ENCODE measurements at regions not wholly inside any gene's neighbourhood (a gene's known extent, or its start where the extent isn't known, plus 50 kb on each side); places are given as distances from the start of the nearest gene placed in this dataset.

- Mint-ChIP-seq H3K27me3 (peaks cover 2% of the 10 kb centered on the region), H3K27ac (no peak overlapping the region), H3K4me1 (no peaks in the 10 kb centered on the region), H3K4me3 (no peak overlapping the region), H3K36me3 (no peaks in the 10 kb centered on the region), H3K9me3 (peaks cover 2% of the 10 kb centered on the region)
- no peak for ATAC-seq (ENCODE audit: low read depth)
- no peak for DNase-seq (ENCODE audit: low spot score in 2 of 2)
Observed at GRCh38 chr9:73219985-73220626, 68.4 kb downstream of the ANXA1 start.

DNA sequence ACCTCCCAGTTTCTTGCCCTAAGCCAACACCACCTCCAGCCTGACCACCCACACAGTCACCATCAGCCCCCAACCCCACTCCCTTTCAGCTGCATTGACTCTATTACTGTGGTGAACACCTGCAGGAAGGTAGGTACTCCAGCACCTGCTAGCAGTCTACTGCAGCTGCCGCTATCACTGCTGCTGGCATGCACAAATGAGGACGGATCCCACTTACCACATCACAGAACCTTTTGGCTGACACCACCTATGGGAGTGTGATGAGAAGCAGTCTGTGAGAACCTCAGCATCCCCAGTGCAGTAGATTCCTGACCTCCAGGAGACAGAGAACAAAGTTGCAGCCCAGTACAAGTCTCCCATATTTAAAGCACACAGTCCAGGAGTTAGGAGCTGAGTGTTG, 71.9 kb downstream of the ANXA1 start:
- Mint-ChIP-seq H3K4me3 (no peak overlapping the region), H3K27me3 (peaks cover 2% of the 10 kb centered on the region), H3K27ac (no peak overlapping the region), H3K9me3 (peaks cover 2% of the 10 kb centered on the region), H3K4me1 (no peaks in the 10 kb centered on the region), H3K36me3 (no peaks in the 10 kb centered on the region)
- ATAC-seq (ENCODE audit: low read depth) (no peak), DNase-seq (ENCODE audit: low spot score in 2 of 2) (no peak)

GRCh38 chr9:73229543-73229942, 77.9 kb downstream of the ANXA1 start:
- Mint-ChIP-seq H3K36me3 (no peaks in the 10 kb centered on the region), H3K4me3 (no peak overlapping the region), H3K4me1 (no peaks in the 10 kb centered on the region), H3K27me3 (no peaks in the 10 kb centered on the region), H3K27ac (no peak overlapping the region), H3K9me3 (no peaks in the 10 kb centered on the region)
- DNase-seq (ENCODE audit: low spot score in 2 of 2) (no peak), ATAC-seq (ENCODE audit: low read depth) (no peak)

- DNase-seq (ENCODE audit: low spot score in 2 of 2) = no peak
- H3K27me3 Mint-ChIP-seq = no peaks in the 10 kb centered on the region
- H3K36me3 Mint-ChIP-seq = no peaks in the 10 kb centered on the region
- no peak overlapping the region for H3K4me3 Mint-ChIP-seq
- ATAC-seq (ENCODE audit: low read depth) = no peak
- no peaks in the 10 kb centered on the region for H3K9me3 Mint-ChIP-seq
- H3K27ac Mint-ChIP-seq = no peak overlapping the region
- H3K4me1 Mint-ChIP-seq = no peaks in the 10 kb centered on the region
Observed at GRCh38 chr9:73230251-73230650, 78.6 kb downstream of the ANXA1 start.

DNA sequence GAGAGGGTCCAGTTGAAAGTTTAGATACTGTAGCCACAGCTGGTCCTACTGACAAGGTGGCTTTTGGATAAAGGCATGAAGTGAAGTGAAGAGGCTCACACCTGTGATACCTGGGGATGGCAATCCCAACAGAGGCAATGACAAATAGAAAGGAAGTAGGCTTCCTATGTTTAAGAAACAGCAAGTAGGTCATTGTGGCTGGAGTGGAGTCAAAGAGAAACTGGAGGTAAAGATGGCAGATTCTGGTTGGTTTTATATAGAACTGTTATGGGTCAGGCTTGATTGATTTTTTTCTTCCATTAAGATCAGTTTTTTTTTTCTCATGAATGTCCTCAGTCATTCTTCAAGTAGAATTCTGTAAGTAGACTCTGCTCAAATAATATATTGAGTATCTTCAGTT, 79.5 kb downstream of the ANXA1 start:
- DNase-seq (ENCODE audit: low spot score in 2 of 2) = no peak
- H3K27me3 Mint-ChIP-seq = no peaks in the 10 kb centered on the region
- no peak overlapping the region for H3K27ac Mint-ChIP-seq
- H3K9me3 Mint-ChIP-seq = no peaks in the 10 kb centered on the region
- ATAC-seq (ENCODE audit: low read depth) = no peak
- no peaks in the 10 kb centered on the region for H3K4me1 Mint-ChIP-seq
- no peak overlapping the region for H3K4me3 Mint-ChIP-seq
- H3K36me3 Mint-ChIP-seq = no peaks in the 10 kb centered on the region

GRCh38 chr9:73233359-73234007, 81.8 kb downstream of the ANXA1 start:
- Mint-ChIP-seq H3K27ac (no peak overlapping the region), H3K9me3 (no peaks in the 10 kb centered on the region), H3K36me3 (no peaks in the 10 kb centered on the region), H3K4me3 (no peak overlapping the region), H3K27me3 (no peaks in the 10 kb centered on the region), H3K4me1 (no peaks in the 10 kb centered on the region)
- no peak for ATAC-seq (ENCODE audit: low read depth)
- DNase-seq (ENCODE audit: low spot score in 2 of 2) = no peak

- no peak overlapping the region for H3K4me3 Mint-ChIP-seq
- H3K4me1 Mint-ChIP-seq = no peaks in the 10 kb centered on the region
- H3K27me3 Mint-ChIP-seq = no peaks in the 10 kb centered on the region
- no peaks in the 10 kb centered on the region for H3K36me3 Mint-ChIP-seq
- ATAC-seq (ENCODE audit: low read depth) (no peak), DNase-seq (ENCODE audit: low spot score in 2 of 2) (no peak)
- no peak overlapping the region for H3K27ac Mint-ChIP-seq
- H3K9me3 Mint-ChIP-seq = no peaks in the 10 kb centered on the region
Observed at GRCh38 chr9:73234008-73234360, 82.3 kb downstream of the ANXA1 start.

- H3K4me1 Mint-ChIP-seq = no peaks in the 10 kb centered on the region
- no peak overlapping the region for H3K4me3 Mint-ChIP-seq
- no peaks in the 10 kb centered on the region for H3K9me3 Mint-ChIP-seq
- no peaks in the 10 kb centered on the region for H3K36me3 Mint-ChIP-seq
- DNase-seq (ENCODE audit: low spot score in 2 of 2) (no peak), ATAC-seq (ENCODE audit: low read depth) (no peak)
- H3K27ac Mint-ChIP-seq = no peak overlapping the region
- no peaks in the 10 kb centered on the region for H3K27me3 Mint-ChIP-seq
Observed at GRCh38 chr9:73237140-73237539, 85.5 kb downstream of the ANXA1 start.

GRCh38 chr9:73239570-73240265, 88.1 kb downstream of the ANXA1 start:
- Mint-ChIP-seq H3K4me3 (no peak overlapping the region), H3K27me3 (no peaks in the 10 kb centered on the region), H3K4me1 (no peaks in the 10 kb centered on the region), H3K36me3 (no peaks in the 10 kb centered on the region), H3K9me3 (no peaks in the 10 kb centered on the region), H3K27ac (no peak overlapping the region)
- DNase-seq (ENCODE audit: low spot score in 2 of 2) (no peak), ATAC-seq (ENCODE audit: low read depth) (no peak)

DNA sequence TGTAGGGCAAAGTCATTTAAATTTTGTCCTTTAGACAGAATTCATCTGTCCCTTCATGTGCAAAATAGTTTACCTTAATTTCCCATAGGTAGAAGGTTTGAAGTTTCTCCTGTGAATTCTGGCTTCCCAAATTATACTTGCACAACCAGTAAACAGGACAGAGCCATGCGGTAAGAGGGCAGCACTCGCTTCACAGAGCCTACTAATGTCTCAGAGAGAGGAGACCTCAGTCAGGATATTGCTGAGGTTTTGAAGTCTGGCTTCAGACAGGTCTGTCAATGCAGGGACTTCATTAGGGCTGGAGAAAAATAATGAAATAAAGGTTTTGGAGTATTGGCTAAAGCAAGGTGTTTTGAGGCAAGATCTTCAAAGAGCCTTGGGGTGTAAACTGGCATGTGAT, 91.4 kb downstream of the ANXA1 start:
- no peaks in the 10 kb centered on the region for H3K4me1 Mint-ChIP-seq
- no peak for ATAC-seq (ENCODE audit: low read depth)
- H3K27ac Mint-ChIP-seq = no peak overlapping the region

DNA sequence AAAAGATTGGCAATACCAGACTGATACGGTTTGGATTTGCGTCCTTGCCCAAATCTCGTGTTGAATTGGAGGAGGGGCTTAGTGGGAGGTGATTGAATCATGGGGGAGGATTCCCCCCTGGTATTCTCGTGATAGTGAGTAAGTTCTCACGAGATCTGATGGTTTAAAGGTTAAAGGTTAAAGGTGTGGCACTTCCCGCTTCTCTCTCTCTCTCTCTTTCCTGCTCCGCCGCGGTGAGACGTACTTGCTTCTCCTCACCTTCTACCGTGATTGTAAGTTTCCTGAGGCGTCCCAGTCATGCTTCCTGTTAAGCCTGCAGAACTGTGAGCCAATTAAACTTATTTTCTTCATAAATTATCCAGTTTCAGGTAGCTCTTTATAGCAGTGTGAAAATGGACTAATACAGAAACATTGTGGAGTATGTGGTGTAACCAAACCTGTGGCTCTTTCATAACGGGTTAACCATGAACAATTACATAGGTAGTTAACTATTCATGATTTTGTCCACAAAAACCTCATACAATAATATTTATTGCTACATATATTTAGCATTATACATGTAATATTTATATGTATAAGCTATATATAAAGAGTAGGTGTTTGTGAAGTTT, 107.5 kb downstream of the ANXA1 start:
- Mint-ChIP-seq H3K4me1 (no peaks in the 10 kb centered on the region), H3K27ac (no peak overlapping the region), H3K27me3 (no peaks in the 10 kb centered on the region), H3K36me3 (no peaks in the 10 kb centered on the region), H3K4me3 (no peak overlapping the region), H3K9me3 (peaks cover 5% of the 10 kb centered on the region)
- DNase-seq (ENCODE audit: low spot score in 2 of 2) = no peak
- no peak for ATAC-seq (ENCODE audit: low read depth)

More for the DNA sequence above, 91.4 kb downstream of the ANXA1 start:
- Mint-ChIP-seq H3K27me3 (no peaks in the 10 kb centered on the region), H3K4me3 (no peak overlapping the region), H3K9me3 (no peaks in the 10 kb centered on the region), H3K36me3 (no peaks in the 10 kb centered on the region)
- DNase-seq (ENCODE audit: low spot score in 2 of 2) = no peak

DNA sequence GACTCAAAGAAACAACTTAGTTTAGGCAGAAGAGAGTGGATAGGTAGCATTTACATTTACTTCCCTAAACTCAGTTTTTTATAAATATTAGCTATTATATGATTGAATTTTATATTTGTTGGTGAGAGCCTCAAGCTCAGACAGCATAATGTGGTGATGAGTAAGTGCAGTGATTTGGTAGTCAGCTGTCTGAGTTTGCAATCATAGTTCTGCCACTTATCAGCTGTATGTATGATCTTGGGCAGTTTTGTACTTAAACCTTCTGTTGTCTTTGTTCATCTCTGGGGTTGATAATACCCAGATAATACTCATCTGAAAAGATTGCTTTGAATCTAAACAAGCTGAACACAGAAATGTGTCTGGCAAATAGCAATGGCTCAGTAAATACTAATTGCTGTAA, 108.8 kb downstream of the ANXA1 start:
- ATAC-seq (ENCODE audit: low read depth) (no peak), DNase-seq (ENCODE audit: low spot score in 2 of 2) (no peak)
- Mint-ChIP-seq H3K36me3 (no peaks in the 10 kb centered on the region), H3K4me3 (no peak overlapping the region), H3K4me1 (no peaks in the 10 kb centered on the region), H3K27me3 (no peaks in the 10 kb centered on the region), H3K9me3 (peaks cover 5% of the 10 kb centered on the region), H3K27ac (no peak overlapping the region)

GRCh38 chr9:73264631-73265030, 113.0 kb downstream of the ANXA1 start:
- Mint-ChIP-seq H3K36me3 (no peaks in the 10 kb centered on the region), H3K27ac (no peak overlapping the region), H3K27me3 (no peaks in the 10 kb centered on the region), H3K4me1 (no peaks in the 10 kb centered on the region), H3K9me3 (no peaks in the 10 kb centered on the region), H3K4me3 (no peak overlapping the region)
- ATAC-seq (ENCODE audit: low read depth) (no peak), DNase-seq (ENCODE audit: low spot score in 2 of 2) (no peak)

DNA sequence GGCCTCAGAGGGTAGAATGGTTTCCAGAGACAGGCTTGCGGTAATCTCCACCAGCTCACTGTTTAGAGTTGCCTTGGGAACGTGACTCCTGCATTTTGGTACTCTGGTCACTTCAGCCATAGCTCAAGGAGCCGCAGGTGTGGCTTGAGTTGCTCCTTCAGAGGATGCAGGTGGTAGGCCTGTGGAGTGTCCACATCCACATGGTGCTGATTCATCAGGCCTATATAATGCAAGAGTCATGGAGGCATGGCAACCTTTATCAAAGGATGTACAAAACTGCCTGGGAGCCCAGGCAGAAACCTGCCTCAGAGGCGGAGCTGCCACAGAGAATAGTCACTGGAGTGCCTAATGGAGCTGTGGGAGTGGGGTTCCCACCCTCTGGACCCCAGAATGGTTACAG, 114.2 kb downstream of the ANXA1 start:
- H3K27me3 Mint-ChIP-seq = no peaks in the 10 kb centered on the region
- ATAC-seq (ENCODE audit: low read depth) (no peak), DNase-seq (ENCODE audit: low spot score in 2 of 2) (no peak)
- H3K27ac Mint-ChIP-seq = no peak overlapping the region
- no peaks in the 10 kb centered on the region for H3K9me3 Mint-ChIP-seq
- H3K4me1 Mint-ChIP-seq = no peaks in the 10 kb centered on the region
- no peaks in the 10 kb centered on the region for H3K36me3 Mint-ChIP-seq
- no peak overlapping the region for H3K4me3 Mint-ChIP-seq

Data from memory B cell (primary cell).